ENCODE measurements at regions not wholly inside any gene's neighbourhood (a gene's known extent, or its start where the extent isn't known, plus 50 kb on each side); places are given as distances from the start of the nearest gene placed in this dataset.

- CTCF ChIA-PET = no interaction called here
- H3K36me3 Mint-ChIP-seq (ENCODE audit: insufficient read depth, unreplicated experiment) = no peaks in the 10 kb centered on the region
- H3K4me3 Mint-ChIP-seq (ENCODE audit: unreplicated experiment) = no peak overlapping the region
- POLR2A ChIA-PET = no interaction called here
- no peak overlapping the region for H3K27ac Mint-ChIP-seq (ENCODE audit: low read depth, unreplicated experiment)
- no peak for TF ChIP-seq CTCF (IDR thresholded peaks at IDR 0.05; ENCODE audit: unreplicated experiment)
- H3K27me3 Mint-ChIP-seq (ENCODE audit: insufficient read depth, unreplicated experiment) = no peaks in the 10 kb centered on the region
- no TSS peak for BruUV-seq (replicated peaks)
- intact Hi-C loops (cut with micrococcal nuclease) = no loop called here
- DNase-seq (ENCODE audit: unreplicated experiment) = no peak
- no peaks in the 10 kb centered on the region for H3K9me3 Mint-ChIP-seq (ENCODE audit: unreplicated experiment)
- no peaks in the 10 kb centered on the region for H3K4me1 Mint-ChIP-seq (ENCODE audit: insufficient read depth, unreplicated experiment)
Measured at GRCh38 chr6:135748189-135748588, 103.3 kb upstream of the PDE7B start.

- Mint-ChIP-seq H3K27me3 (ENCODE audit: insufficient read depth, unreplicated experiment) (no peaks in the 10 kb centered on the region), H3K36me3 (ENCODE audit: insufficient read depth, unreplicated experiment) (no peaks in the 10 kb centered on the region), H3K4me1 (ENCODE audit: insufficient read depth, unreplicated experiment) (no peaks in the 10 kb centered on the region), H3K9me3 (ENCODE audit: unreplicated experiment) (no peaks in the 10 kb centered on the region), H3K27ac (ENCODE audit: low read depth, unreplicated experiment) (no peak overlapping the region), H3K4me3 (ENCODE audit: unreplicated experiment) (no peak overlapping the region)
- no peak for TF ChIP-seq CTCF (IDR thresholded peaks at IDR 0.05; ENCODE audit: unreplicated experiment)
- no peak for DNase-seq (ENCODE audit: unreplicated experiment)
- POLR2A ChIA-PET = no interaction called here
- no TSS peak for BruUV-seq (replicated peaks)
- intact Hi-C loops (cut with micrococcal nuclease) = no loop called here
- CTCF ChIA-PET = no interaction called here
Measured at GRCh38 chr6:135750081-135750480, 101.4 kb upstream of the PDE7B start.

GRCh38 chr6:135753196-135753595, 98.3 kb upstream of the PDE7B start:
- TF ChIP-seq CTCF (IDR thresholded peaks at IDR 0.05; ENCODE audit: unreplicated experiment) = no peak

GRCh38 chr6:135759831-135760230, 91.7 kb upstream of the PDE7B start:
- CTCF ChIA-PET = interaction anchor here (0.7 to 2.0 kb wide), 8 partner anchors 17 to 467 kb away, joined by 3 to 8 read pairs (median 4); no protein-coding TSS in a partner anchor
- POLR2A ChIA-PET = interaction anchor here (1.8 kb wide), 1 partner anchor 224 kb away, joined by 5 read pairs; no protein-coding TSS in a partner anchor
- no TSS peak for BruUV-seq (replicated peaks)
- Mint-ChIP-seq H3K36me3 (ENCODE audit: insufficient read depth, unreplicated experiment) (no peaks in the 10 kb centered on the region), H3K27me3 (ENCODE audit: insufficient read depth, unreplicated experiment) (no peaks in the 10 kb centered on the region), H3K4me3 (ENCODE audit: unreplicated experiment) (no peak overlapping the region), H3K4me1 (ENCODE audit: insufficient read depth, unreplicated experiment) (no peaks in the 10 kb centered on the region), H3K9me3 (ENCODE audit: unreplicated experiment) (no peaks in the 10 kb centered on the region), H3K27ac (ENCODE audit: low read depth, unreplicated experiment) (no peak overlapping the region)
- DNase-seq (ENCODE audit: unreplicated experiment) = no peak
- TF ChIP-seq CTCF (IDR thresholded peaks at IDR 0.05; ENCODE audit: unreplicated experiment) = no peak
- intact Hi-C loops (cut with micrococcal nuclease) = no loop called here

More at GRCh38 chr6:135753196-135753595, 98.3 kb upstream of the PDE7B start:
- Mint-ChIP-seq H3K9me3 (ENCODE audit: unreplicated experiment) (no peaks in the 10 kb centered on the region), H3K4me3 (ENCODE audit: unreplicated experiment) (no peak overlapping the region), H3K36me3 (ENCODE audit: insufficient read depth, unreplicated experiment) (no peaks in the 10 kb centered on the region), H3K4me1 (ENCODE audit: insufficient read depth, unreplicated experiment) (no peaks in the 10 kb centered on the region), H3K27ac (ENCODE audit: low read depth, unreplicated experiment) (no peak overlapping the region), H3K27me3 (ENCODE audit: insufficient read depth, unreplicated experiment) (no peaks in the 10 kb centered on the region)
- intact Hi-C loops (cut with micrococcal nuclease) = no loop called here
- ChIA-PET CTCF (no interaction called here), POLR2A (no interaction called here)
- no peak for DNase-seq (ENCODE audit: unreplicated experiment)
- no TSS peak for BruUV-seq (replicated peaks)
